Nephron (organoid): ENCODE measurements at regions not wholly inside any gene's neighbourhood (a gene's known extent, or its start where the extent isn't known, plus 50 kb on each side); places are given as distances from the start of the nearest gene placed in this dataset.

Experiments
- H3K27ac Mint-ChIP-seq, 3 experiments: 2 replicates each; pipeline ENCODE4 v1.8.0; 2020; ENCODE audit warnings: mixed read lengths in 3 of 3, mild to moderate bottlenecking in 2 of 3, moderate library complexity in 1 of 3
- H3K27me3 Mint-ChIP-seq: 2 replicates; pipeline ENCODE4 v1.8.0; 2021; ENCODE audit warnings: low read depth, mild to moderate bottlenecking, moderate library complexity, mixed read lengths
- H3K36me3 Mint-ChIP-seq: 2 replicates; pipeline ENCODE4 v1.8.0; 2020; ENCODE audit warnings: low read depth, mixed read lengths
- H3K4me1 Mint-ChIP-seq: 2 replicates; pipeline ENCODE4 v1.8.0; 2020; ENCODE audit warnings: mixed read lengths
- H3K4me3 Mint-ChIP-seq, 3 experiments: 2 replicates each; pipeline ENCODE4 v1.8.0; 2020; ENCODE audit warnings: mild to moderate bottlenecking in 3 of 3, mixed read lengths in 3 of 3, moderate library complexity in 2 of 3
- H3K9me3 Mint-ChIP-seq: 2 replicates; pipeline ENCODE4 v1.8.0; 2020; ENCODE audit warnings: mixed read lengths
- TF ChIP-seq, protein P1 (sequence below), 3 experiments: fragments of 200-600 bp; sonication (generic); IDR thresholded peaks; one replicate each; pipeline ENCODE4 v1.5.0; 2021; ENCODE audit warnings: antibody characterized with exemption in 3 of 3; ENCODE audit not compliant: unreplicated experiment in 3 of 3

- no peaks in the 10 kb centered on the region for H3K36me3 Mint-ChIP-seq
- H3K4me3 Mint-ChIP-seq, result no peak overlapping the region
- H3K27me3 Mint-ChIP-seq, result peaks cover 8% of the 10 kb centered on the region
- TF ChIP-seq, protein P1, sequence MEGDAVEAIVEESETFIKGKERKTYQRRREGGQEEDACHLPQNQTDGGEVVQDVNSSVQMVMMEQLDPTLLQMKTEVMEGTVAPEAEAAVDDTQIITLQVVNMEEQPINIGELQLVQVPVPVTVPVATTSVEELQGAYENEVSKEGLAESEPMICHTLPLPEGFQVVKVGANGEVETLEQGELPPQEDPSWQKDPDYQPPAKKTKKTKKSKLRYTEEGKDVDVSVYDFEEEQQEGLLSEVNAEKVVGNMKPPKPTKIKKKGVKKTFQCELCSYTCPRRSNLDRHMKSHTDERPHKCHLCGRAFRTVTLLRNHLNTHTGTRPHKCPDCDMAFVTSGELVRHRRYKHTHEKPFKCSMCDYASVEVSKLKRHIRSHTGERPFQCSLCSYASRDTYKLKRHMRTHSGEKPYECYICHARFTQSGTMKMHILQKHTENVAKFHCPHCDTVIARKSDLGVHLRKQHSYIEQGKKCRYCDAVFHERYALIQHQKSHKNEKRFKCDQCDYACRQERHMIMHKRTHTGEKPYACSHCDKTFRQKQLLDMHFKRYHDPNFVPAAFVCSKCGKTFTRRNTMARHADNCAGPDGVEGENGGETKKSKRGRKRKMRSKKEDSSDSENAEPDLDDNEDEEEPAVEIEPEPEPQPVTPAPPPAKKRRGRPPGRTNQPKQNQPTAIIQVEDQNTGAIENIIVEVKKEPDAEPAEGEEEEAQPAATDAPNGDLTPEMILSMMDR (IDR thresholded peaks at IDR 0.05; ENCODE audit: unreplicated experiment in 3 of 3), result no peak
- peaks cover 55% of the 10 kb centered on the region for H3K4me1 Mint-ChIP-seq
- peak overlapping the region in 2 of 3 experiments; percentile 38 to 73 for H3K27ac Mint-ChIP-seq
- H3K9me3 Mint-ChIP-seq, result no peaks in the 10 kb centered on the region
Measured at GRCh38 chr22:27218012-27218920, 560.9 kb downstream of the MIAT start.

DNA sequence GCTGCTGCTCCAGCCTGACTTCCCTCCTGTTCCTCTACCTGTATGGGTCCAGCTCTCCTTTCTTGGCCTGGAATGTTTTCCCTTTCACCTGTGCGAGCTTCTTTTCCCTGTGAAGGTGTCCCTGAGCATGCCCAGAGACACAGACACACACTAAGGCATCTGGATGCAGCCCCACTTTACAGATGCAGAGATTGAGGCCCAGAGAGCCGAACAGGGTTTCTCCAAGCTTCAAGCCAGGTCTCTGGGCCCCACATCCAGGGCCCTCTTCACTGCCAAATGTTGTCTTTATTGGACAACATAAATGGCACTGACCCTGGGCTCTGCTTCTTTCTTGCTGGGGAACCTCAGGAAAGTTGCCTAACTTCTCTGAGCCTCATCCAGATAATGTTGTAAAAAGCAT, 561.6 kb downstream of the MIAT start:
- TF ChIP-seq, protein P1 (IDR thresholded peaks at IDR 0.05; ENCODE audit: unreplicated experiment in 3 of 3), result no peak
- H3K27me3 Mint-ChIP-seq, result peaks cover 8% of the 10 kb centered on the region
- no peaks in the 10 kb centered on the region for H3K9me3 Mint-ChIP-seq

DNA sequence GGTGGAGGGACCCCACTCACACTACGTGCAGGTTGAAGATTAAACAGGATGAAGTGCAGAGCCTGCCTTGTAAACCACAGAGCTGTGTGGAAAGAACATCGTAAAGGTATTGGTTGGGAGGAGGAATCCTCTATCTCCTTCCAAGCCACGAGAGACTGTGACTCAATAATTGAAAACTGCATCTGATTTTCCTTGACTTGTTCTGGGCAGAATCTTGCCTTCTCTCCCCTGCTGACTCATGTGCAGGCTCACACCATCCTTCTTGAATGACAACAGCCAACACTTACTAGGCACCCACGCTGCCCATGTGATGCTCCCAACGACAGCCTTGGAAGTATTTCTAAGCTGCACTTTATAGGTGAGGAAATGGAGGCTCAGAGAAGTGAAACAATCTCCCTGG, 563.0 kb downstream of the MIAT start:
- Mint-ChIP-seq H3K9me3 (no peaks in the 10 kb centered on the region), H3K27me3 (peaks cover 8% of the 10 kb centered on the region), H3K4me1 (peaks cover 44% of the 10 kb centered on the region), H3K27ac (no peak overlapping the region), H3K36me3 (no peaks in the 10 kb centered on the region), H3K4me3 (no peak overlapping the region)
- TF ChIP-seq, protein P1 (IDR thresholded peaks at IDR 0.05; ENCODE audit: unreplicated experiment in 3 of 3), result no peak

More for the DNA sequence above, 561.6 kb downstream of the MIAT start:
- no peak overlapping the region for H3K4me3 Mint-ChIP-seq
- peak overlapping the region in 1 of 3 experiments; percentile 73 for H3K27ac Mint-ChIP-seq
- H3K36me3 Mint-ChIP-seq, result no peaks in the 10 kb centered on the region
- peaks cover 49% of the 10 kb centered on the region for H3K4me1 Mint-ChIP-seq

- Mint-ChIP-seq H3K4me3 (no peak overlapping the region), H3K9me3 (no peaks in the 10 kb centered on the region), H3K27ac (no peak overlapping the region), H3K36me3 (no peaks in the 10 kb centered on the region), H3K4me1 (peaks cover 42% of the 10 kb centered on the region), H3K27me3 (peaks cover 10% of the 10 kb centered on the region)
- TF ChIP-seq, protein P1 (IDR thresholded peaks at IDR 0.05; ENCODE audit: unreplicated experiment in 3 of 3), result no peak
Measured at GRCh38 chr22:27222178-27222577, 564.8 kb downstream of the MIAT start.

DNA sequence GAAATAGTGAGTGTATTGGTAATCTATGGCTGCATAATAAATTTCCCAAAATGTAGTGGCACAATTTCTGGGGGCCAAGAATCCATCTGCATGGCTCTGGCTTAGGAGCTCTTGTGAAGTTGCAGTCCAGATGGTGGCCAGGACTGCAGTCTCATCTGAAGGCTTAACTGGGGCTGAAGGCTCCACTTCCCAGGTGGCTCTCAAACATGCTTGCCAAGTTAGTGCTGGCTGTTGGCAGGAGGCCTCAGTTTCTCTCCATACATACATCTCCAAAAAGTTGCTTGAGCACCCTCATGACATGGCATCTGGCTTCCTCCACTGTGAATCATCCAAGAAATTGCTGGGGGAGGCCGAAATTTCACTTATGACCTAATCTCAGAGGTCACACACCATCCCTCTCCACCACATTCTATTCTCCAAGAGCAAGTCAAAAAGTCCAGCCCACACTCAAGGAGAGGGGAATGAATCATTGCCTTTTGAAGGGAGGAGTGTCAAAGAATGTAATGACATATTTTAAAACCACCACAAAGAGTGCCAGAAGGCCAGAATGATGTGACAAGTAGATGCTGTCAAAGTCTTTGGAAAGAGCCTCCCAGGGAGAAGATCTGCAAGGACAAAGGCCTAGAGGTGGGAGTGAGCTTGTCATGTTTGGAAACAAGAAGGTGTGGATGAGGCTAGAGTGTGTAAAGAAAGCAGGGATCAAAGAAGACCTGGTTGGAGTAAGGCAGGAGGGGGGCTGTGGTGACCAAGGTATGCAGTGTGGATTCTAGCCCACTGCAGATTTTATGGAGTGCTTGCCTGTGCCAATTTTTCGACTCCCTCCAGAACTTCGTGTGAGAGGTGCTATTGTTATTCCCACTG, 566.2 kb downstream of the MIAT start:
- peaks cover 31% of the 10 kb centered on the region for H3K4me1 Mint-ChIP-seq
- no peak overlapping the region for H3K27ac Mint-ChIP-seq
- H3K27me3 Mint-ChIP-seq, result peaks cover 6% of the 10 kb centered on the region
- no peak overlapping the region for H3K4me3 Mint-ChIP-seq
- H3K9me3 Mint-ChIP-seq, result peaks cover 5% of the 10 kb centered on the region
- no peaks in the 10 kb centered on the region for H3K36me3 Mint-ChIP-seq
- TF ChIP-seq, protein P1 (IDR thresholded peaks at IDR 0.05; ENCODE audit: unreplicated experiment in 3 of 3), result no peak
